ENCODE measurements at regions not wholly inside any gene's neighbourhood (a gene's known extent, or its start where the extent isn't known, plus 50 kb on each side); places are given as distances from the start of the nearest gene placed in this dataset.

GRCh38 chr2:180743401-180743800 is 237.0 kb upstream of the UBE2E3 start:
- no peak for TF ChIP-seq CTCF (conservative IDR thresholded peaks at IDR 0.05; ENCODE audit: low read depth, low read length)
- no peak for TF ChIP-seq EZH2 (IDR thresholded peaks at IDR 0.05; ENCODE audit: borderline replicate concordance, low read depth, low read length, poor library complexity, severe bottlenecking)

Data from A673 (cell line).